ENCODE measurements at regions not wholly inside any gene's neighbourhood (a gene's known extent, or its start where the extent isn't known, plus 50 kb on each side); places are given as distances from the start of the nearest gene placed in this dataset.

DNA sequence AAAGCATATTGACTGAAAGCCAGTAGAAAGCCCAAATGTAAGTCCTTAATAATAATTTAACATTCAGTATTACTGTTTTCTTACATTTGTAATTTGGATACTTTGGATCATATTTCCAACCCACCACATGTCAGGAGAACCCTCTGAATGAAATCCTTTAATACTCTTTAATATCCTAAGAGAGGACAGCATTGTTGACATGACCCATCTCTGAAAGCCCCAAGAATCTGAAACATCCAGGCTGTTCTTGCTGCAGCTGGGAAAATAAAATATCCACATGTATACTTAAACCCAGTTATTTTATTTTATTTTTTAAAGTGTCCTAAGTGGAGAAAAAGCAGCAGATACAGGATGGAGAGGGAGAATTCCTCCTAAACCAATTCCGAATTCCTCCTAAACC lies 130.8 kb upstream of the RIPOR2 start:
- TF ChIP-seq POLR2A (IDR thresholded peaks at IDR 0.05; ENCODE audit: low read depth, low read length) (no peak), HDGF (IDR thresholded peaks at IDR 0.05) (no peak), POLR2AphosphoS5 (IDR thresholded peaks at IDR 0.05; ENCODE audit: low read length) (no peak), CREB1 (IDR thresholded peaks at IDR 0.05; ENCODE audit: low read depth) (no peak)
- TF ChIP-seq, protein P1, sequence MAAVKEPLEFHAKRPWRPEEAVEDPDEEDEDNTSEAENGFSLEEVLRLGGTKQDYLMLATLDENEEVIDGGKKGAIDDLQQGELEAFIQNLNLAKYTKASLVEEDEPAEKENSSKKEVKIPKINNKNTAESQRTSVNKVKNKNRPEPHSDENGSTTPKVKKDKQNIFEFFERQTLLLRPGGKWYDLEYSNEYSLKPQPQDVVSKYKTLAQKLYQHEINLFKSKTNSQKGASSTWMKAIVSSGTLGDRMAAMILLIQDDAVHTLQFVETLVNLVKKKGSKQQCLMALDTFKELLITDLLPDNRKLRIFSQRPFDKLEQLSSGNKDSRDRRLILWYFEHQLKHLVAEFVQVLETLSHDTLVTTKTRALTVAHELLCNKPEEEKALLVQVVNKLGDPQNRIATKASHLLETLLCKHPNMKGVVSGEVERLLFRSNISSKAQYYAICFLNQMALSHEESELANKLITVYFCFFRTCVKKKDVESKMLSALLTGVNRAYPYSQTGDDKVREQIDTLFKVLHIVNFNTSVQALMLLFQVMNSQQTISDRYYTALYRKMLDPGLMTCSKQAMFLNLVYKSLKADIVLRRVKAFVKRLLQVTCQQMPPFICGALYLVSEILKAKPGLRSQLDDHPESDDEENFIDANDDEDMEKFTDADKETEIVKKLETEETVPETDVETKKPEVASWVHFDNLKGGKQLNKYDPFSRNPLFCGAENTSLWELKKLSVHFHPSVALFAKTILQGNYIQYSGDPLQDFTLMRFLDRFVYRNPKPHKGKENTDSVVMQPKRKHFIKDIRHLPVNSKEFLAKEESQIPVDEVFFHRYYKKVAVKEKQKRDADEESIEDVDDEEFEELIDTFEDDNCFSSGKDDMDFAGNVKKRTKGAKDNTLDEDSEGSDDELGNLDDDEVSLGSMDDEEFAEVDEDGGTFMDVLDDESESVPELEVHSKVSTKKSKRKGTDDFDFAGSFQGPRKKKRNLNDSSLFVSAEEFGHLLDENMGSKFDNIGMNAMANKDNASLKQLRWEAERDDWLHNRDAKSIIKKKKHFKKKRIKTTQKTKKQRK (IDR thresholded peaks at IDR 0.05; ENCODE audit: low read depth, low read length): no peak

Measured in GM12878 (cell line).